ENCODE measurements at regions not wholly inside any gene's neighbourhood (a gene's known extent, or its start where the extent isn't known, plus 50 kb on each side); places are given as distances from the start of the nearest gene placed in this dataset.

- TF ChIP-seq CTCF (IDR thresholded peaks at IDR 0.05 in 4 of 5, conservative IDR thresholded peaks at IDR 0.05 in 1 of 5), result no peak
- no peak for TF ChIP-seq POLR2A (IDR thresholded peaks at IDR 0.05)
These were observed 195.7 kb upstream of the PTBP2 start for GRCh38 chr1:96525657-96526557.

All from gastrocnemius medialis (tissue), 4 donors.